ENCODE measurements at regions not wholly inside any gene's neighbourhood (a gene's known extent, or its start where the extent isn't known, plus 50 kb on each side); places are given as distances from the start of the nearest gene placed in this dataset.

- TF ChIP-seq CTCF (conservative IDR thresholded peaks at IDR 0.05; ENCODE audit: low read depth, low read length) = no peak
- no peak for TF ChIP-seq EZH2 (IDR thresholded peaks at IDR 0.05; ENCODE audit: borderline replicate concordance, low read depth, low read length, poor library complexity, severe bottlenecking)
These were observed 244.0 kb upstream of the AMIGO2 start for GRCh38 chr12:47323802-47324201.
